Activated CD8-positive, alpha-beta T cell treated with anti-CD3 and anti-CD28 coated beads for 36 hours (primary cell): ENCODE measurements at regions not wholly inside any gene's neighbourhood (a gene's known extent, or its start where the extent isn't known, plus 50 kb on each side); places are given as distances from the start of the nearest gene placed in this dataset.

ENCODE experiments used
- ATAC-seq: fragments of 200-7000 bp; cut with Tn5 transposase; one replicate; pipeline ENCODE4 v1.10.0; 2021; ENCODE audit warnings: mild to moderate bottlenecking, moderate library complexity
- CTCF ChIA-PET: fragments of 350-600 bp; sonication (Branson Sonifier 250); formaldehyde crosslinking; loops from one replicate; lab custom pipeline; 2021; ENCODE audit warnings: antibody characterized with exemption; lab: Charles Lee
- POLR2A ChIA-PET: fragments of 350-600 bp; sonication (Branson Sonifier 250); formaldehyde crosslinking; loops from one replicate; lab custom pipeline; 2021; ENCODE audit warnings: antibody characterized with exemption; lab: Charles Lee
- DNase-seq: peaks from one replicate; pipeline ENCODE4 v3.0.0-alpha.2; 2020
- H3K27ac Mint-ChIP-seq: one replicate; pipeline ENCODE4 v1.8.0; 2021; ENCODE audit warnings: mild to moderate bottlenecking, mixed read lengths
- H3K27me3 Mint-ChIP-seq: one replicate; pipeline ENCODE4 v1.8.0; 2021; ENCODE audit warnings: mixed read lengths
- H3K36me3 Mint-ChIP-seq: one replicate; pipeline ENCODE4 v1.8.0; 2021; ENCODE audit warnings: low read depth, mixed read lengths
- H3K4me1 Mint-ChIP-seq: one replicate; pipeline ENCODE4 v1.8.0; 2021; ENCODE audit warnings: low read depth, mixed read lengths
- H3K4me3 Mint-ChIP-seq: one replicate; pipeline ENCODE4 v1.8.0; 2021; ENCODE audit warnings: mild to moderate bottlenecking, moderate library complexity, mixed read lengths
- H3K9me3 Mint-ChIP-seq: one replicate; pipeline ENCODE4 v1.8.0; 2021; ENCODE audit warnings: mixed read lengths
- intact Hi-C: fragments of 100-400 bp; cut with micrococcal nuclease; formaldehyde crosslinking; loops from one replicate; pipeline ENCODE4 v1.10.0; 2022
- TF ChIP-seq, protein P1 (sequence below): fragments of 200-600 bp; IDR thresholded peaks from one replicate; pipeline ENCODE4 v1.8.0; 2022; ENCODE audit warnings: antibody characterized with exemption, mild to moderate bottlenecking

DNA sequence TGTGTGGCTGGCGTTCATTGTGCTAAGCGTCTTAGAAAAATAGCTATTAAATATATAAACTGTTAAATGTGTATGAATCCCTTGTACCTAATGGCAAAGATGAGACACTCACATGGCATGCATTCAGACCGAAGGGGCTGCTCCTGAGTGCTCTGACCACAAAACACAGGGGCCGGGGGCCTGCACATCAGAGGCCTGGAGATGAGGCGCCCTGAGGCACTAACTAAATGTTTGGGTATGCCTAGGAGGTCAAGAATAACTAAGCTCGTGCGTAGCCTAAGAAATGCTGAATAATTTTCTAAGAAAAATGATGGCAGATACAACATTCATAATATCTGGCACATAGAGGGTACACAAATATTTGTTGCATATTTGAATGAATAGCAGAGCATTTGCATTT lies 92.5 kb downstream of the PSMB1 start:
- DNase-seq (no peak), ATAC-seq (no peak)
- Mint-ChIP-seq H3K27me3 (peaks cover 3% of the 10 kb centered on the region), H3K9me3 (no peaks in the 10 kb centered on the region), H3K27ac (no peak overlapping the region), H3K4me3 (no peak overlapping the region), H3K36me3 (no peaks in the 10 kb centered on the region), H3K4me1 (peaks cover 32% of the 10 kb centered on the region)
- intact Hi-C loops, result no loop called here
- ChIA-PET POLR2A (no interaction called here), CTCF (no interaction called here)
- TF ChIP-seq, protein P1, sequence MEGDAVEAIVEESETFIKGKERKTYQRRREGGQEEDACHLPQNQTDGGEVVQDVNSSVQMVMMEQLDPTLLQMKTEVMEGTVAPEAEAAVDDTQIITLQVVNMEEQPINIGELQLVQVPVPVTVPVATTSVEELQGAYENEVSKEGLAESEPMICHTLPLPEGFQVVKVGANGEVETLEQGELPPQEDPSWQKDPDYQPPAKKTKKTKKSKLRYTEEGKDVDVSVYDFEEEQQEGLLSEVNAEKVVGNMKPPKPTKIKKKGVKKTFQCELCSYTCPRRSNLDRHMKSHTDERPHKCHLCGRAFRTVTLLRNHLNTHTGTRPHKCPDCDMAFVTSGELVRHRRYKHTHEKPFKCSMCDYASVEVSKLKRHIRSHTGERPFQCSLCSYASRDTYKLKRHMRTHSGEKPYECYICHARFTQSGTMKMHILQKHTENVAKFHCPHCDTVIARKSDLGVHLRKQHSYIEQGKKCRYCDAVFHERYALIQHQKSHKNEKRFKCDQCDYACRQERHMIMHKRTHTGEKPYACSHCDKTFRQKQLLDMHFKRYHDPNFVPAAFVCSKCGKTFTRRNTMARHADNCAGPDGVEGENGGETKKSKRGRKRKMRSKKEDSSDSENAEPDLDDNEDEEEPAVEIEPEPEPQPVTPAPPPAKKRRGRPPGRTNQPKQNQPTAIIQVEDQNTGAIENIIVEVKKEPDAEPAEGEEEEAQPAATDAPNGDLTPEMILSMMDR, result no peak

DNA sequence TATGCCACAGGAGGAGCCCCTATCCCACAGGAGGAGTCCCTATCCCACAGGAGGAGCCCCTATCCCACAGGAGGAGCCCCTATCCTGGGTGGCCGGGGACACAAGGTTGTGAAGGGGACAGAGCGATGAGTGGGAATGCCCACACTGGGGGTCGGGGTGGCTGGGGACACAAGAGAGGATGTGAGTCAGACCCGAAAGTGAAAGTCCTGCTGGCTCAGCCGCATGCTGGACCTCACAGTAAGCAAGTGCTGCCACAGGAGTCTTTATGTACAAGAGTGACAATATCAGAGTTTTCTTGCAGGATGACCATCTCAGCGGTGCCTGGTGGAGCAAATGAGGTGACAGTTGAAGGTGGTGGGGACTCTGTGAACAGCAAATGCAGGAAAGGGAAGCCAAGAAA lies 93.7 kb downstream of the PSMB1 start:
- CTCF ChIA-PET, result no interaction called here
- Mint-ChIP-seq H3K27me3 (peaks cover 3% of the 10 kb centered on the region), H3K4me3 (no peak overlapping the region), H3K27ac (peak overlapping the region; percentile 37), H3K36me3 (no peaks in the 10 kb centered on the region), H3K4me1 (peaks cover 32% of the 10 kb centered on the region), H3K9me3 (no peaks in the 10 kb centered on the region)
- intact Hi-C loops, result no loop called here
- TF ChIP-seq, protein P1, result no peak
- POLR2A ChIA-PET, result no interaction called here
- DNase-seq (peak; percentile 82), ATAC-seq (peak; percentile 84)

DNA sequence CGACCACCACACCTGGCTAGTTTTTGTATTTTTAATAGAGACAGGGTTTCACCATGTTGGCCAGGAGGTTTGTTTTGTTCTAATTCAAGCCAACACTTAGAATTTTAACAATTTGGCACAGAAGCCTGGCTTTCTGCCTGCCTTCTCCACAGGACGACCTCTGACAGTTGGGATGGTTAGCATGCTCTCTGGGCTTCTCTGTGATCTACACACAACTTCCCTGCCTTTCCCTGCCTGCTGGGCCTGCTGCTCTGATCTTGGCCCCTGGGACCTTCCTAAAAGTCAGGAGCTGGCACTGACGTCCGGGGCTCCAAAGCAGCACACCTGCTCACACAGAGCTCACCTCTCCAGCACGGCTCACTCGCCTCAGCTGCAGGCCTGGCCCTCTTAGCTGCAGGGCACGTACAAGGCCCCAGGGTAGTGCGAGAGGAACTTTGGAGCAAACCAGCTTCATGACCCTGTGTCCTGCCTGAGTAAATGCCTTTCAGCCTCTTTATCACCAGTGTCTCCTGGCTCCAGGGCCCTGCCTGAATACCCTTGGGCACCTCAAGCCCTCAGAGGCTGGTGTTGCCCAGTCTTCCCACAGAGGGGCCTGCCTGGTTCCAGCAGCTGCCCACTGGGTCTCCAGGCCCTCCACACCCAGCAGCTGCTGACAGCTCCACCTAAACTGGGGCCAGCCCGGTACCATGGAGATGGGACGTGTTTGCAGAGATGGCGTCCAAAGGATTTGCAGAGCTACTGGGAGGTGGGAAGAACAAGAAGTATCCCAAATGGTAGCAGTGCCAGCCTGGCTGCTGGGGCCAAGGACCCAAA lies 96.0 kb downstream of the PSMB1 start:
- ATAC-seq (no peak), DNase-seq (no peak)
- intact Hi-C loops, result no loop called here
- no peak overlapping the region for H3K27ac Mint-ChIP-seq
- TF ChIP-seq, protein P1, result no peak
- H3K9me3 Mint-ChIP-seq, result no peaks in the 10 kb centered on the region
- H3K4me1 Mint-ChIP-seq, result peaks cover 18% of the 10 kb centered on the region
- ChIA-PET POLR2A (no interaction called here), CTCF (interaction anchor here (0.8 kb wide), 1 partner anchor 26 kb away, joined by 3 read pairs; no protein-coding TSS in a partner anchor)
- H3K27me3 Mint-ChIP-seq, result peaks cover 3% of the 10 kb centered on the region
- H3K36me3 Mint-ChIP-seq, result no peaks in the 10 kb centered on the region
- H3K4me3 Mint-ChIP-seq, result no peak overlapping the region
